ENCODE measurements at regions not wholly inside any gene's neighbourhood (a gene's known extent, or its start where the extent isn't known, plus 50 kb on each side); places are given as distances from the start of the nearest gene placed in this dataset.

GRCh38 chrX:122512561-122513072 is 671.5 kb upstream of the GRIA3 start:
- no peak for TF ChIP-seq FOXP2 (optimal IDR thresholded peaks at IDR 0.05; ENCODE audit: borderline replicate concordance, extremely low read depth, extremely low read length, insufficient read depth)
- no peak for TF ChIP-seq POLR2AphosphoS5 (IDR thresholded peaks at IDR 0.05; ENCODE audit: low read depth, low read length)
- no peak for TF ChIP-seq TAF1 (IDR thresholded peaks at IDR 0.05; ENCODE audit: borderline replicate concordance, insufficient read depth, low read length)

- TF ChIP-seq SIN3A (IDR thresholded peaks at IDR 0.05; ENCODE audit: borderline replicate concordance, insufficient read depth, low read length), result no peak
- no peak for TF ChIP-seq TAF1 (IDR thresholded peaks at IDR 0.05; ENCODE audit: borderline replicate concordance, insufficient read depth, low read length)
- TF ChIP-seq, protein P1, sequence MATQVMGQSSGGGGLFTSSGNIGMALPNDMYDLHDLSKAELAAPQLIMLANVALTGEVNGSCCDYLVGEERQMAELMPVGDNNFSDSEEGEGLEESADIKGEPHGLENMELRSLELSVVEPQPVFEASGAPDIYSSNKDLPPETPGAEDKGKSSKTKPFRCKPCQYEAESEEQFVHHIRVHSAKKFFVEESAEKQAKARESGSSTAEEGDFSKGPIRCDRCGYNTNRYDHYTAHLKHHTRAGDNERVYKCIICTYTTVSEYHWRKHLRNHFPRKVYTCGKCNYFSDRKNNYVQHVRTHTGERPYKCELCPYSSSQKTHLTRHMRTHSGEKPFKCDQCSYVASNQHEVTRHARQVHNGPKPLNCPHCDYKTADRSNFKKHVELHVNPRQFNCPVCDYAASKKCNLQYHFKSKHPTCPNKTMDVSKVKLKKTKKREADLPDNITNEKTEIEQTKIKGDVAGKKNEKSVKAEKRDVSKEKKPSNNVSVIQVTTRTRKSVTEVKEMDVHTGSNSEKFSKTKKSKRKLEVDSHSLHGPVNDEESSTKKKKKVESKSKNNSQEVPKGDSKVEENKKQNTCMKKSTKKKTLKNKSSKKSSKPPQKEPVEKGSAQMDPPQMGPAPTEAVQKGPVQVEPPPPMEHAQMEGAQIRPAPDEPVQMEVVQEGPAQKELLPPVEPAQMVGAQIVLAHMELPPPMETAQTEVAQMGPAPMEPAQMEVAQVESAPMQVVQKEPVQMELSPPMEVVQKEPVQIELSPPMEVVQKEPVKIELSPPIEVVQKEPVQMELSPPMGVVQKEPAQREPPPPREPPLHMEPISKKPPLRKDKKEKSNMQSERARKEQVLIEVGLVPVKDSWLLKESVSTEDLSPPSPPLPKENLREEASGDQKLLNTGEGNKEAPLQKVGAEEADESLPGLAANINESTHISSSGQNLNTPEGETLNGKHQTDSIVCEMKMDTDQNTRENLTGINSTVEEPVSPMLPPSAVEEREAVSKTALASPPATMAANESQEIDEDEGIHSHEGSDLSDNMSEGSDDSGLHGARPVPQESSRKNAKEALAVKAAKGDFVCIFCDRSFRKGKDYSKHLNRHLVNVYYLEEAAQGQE (IDR thresholded peaks at IDR 0.05; ENCODE audit: insufficient read depth in 1 of 2, low read depth in 2 of 2, low read length in 2 of 2), result no peak
- no peak for TF ChIP-seq POLR2AphosphoS5 (IDR thresholded peaks at IDR 0.05; ENCODE audit: low read depth, low read length)
- no peak for TF ChIP-seq FOXP2 (optimal IDR thresholded peaks at IDR 0.05; ENCODE audit: borderline replicate concordance, extremely low read depth, extremely low read length, insufficient read depth)
Measured at GRCh38 chrX:122517786-122518185, 666.3 kb upstream of the GRIA3 start.

GRCh38 chrX:122545778-122546177 is 638.3 kb upstream of the GRIA3 start:
- no peak for TF ChIP-seq FOXP2 (optimal IDR thresholded peaks at IDR 0.05; ENCODE audit: borderline replicate concordance, extremely low read depth, extremely low read length, insufficient read depth)
- TF ChIP-seq, protein P1 (IDR thresholded peaks at IDR 0.05; ENCODE audit: insufficient read depth in 1 of 2, low read depth in 2 of 2, low read length in 2 of 2), result no peak
- TF ChIP-seq TAF1 (IDR thresholded peaks at IDR 0.05; ENCODE audit: borderline replicate concordance, insufficient read depth, low read length), result no peak

GRCh38 chrX:122546269-122546668 is 637.8 kb upstream of the GRIA3 start:
- TF ChIP-seq SIN3A (IDR thresholded peaks at IDR 0.05; ENCODE audit: borderline replicate concordance, insufficient read depth, low read length), result no peak
- TF ChIP-seq TAF1 (IDR thresholded peaks at IDR 0.05; ENCODE audit: borderline replicate concordance, insufficient read depth, low read length), result no peak
- TF ChIP-seq, protein P1 (IDR thresholded peaks at IDR 0.05; ENCODE audit: insufficient read depth in 1 of 2, low read depth in 2 of 2, low read length in 2 of 2), result no peak
- TF ChIP-seq POLR2AphosphoS5 (IDR thresholded peaks at IDR 0.05; ENCODE audit: low read depth, low read length), result no peak
- no peak for TF ChIP-seq FOXP2 (optimal IDR thresholded peaks at IDR 0.05; ENCODE audit: borderline replicate concordance, extremely low read depth, extremely low read length, insufficient read depth)

- TF ChIP-seq FOXP2 (optimal IDR thresholded peaks at IDR 0.05; ENCODE audit: borderline replicate concordance, extremely low read depth, extremely low read length, insufficient read depth) (no peak), TAF1 (IDR thresholded peaks at IDR 0.05; ENCODE audit: borderline replicate concordance, insufficient read depth, low read length) (no peak), POLR2AphosphoS5 (IDR thresholded peaks at IDR 0.05; ENCODE audit: low read depth, low read length) (no peak), SIN3A (IDR thresholded peaks at IDR 0.05; ENCODE audit: borderline replicate concordance, insufficient read depth, low read length) (no peak)
- TF ChIP-seq, protein P1 (IDR thresholded peaks at IDR 0.05; ENCODE audit: insufficient read depth in 1 of 2, low read depth in 2 of 2, low read length in 2 of 2), result no peak
Measured at GRCh38 chrX:122552286-122552800, 631.7 kb upstream of the GRIA3 start.

Measured in PFSK-1 (cell line).